ENCODE measurements at regions not wholly inside any gene's neighbourhood (a gene's known extent, or its start where the extent isn't known, plus 50 kb on each side); places are given as distances from the start of the nearest gene placed in this dataset.

DNA sequence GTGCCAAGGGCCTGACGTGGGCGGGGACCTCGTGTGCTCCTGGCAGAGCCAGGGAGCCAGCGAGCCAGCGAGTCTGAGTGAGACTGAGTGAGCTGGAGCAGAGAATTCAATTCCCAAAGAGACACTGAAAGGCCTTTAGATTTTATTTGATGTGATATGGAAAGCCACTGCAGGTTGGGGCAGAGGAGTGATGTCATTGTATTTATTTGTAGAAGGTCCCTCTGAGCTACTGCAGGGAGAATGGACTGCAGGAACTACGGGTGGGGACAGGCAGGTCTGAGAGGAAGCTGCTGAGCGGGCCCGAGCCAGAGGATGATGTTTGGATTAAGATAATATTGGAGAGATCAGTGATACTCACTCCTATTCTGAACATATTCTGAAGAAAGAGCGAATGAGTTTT is 445.8 kb upstream of the ANKRD30A start:
- Histone ChIP-seq H3K27me3 (replicated peaks in 1 of 4; ENCODE audit: control insufficient read depth in 3 of 4, extremely low read depth in 1 of 4, insufficient read depth in 3 of 4, low read length in 3 of 4) (no peaks in the 10 kb centered on the region), H3K23me2 (ENCODE audit: low read depth, low read length) (no peaks in the 10 kb centered on the region), H3K79me1 (ENCODE audit: low read depth, low read length) (no peaks in the 10 kb centered on the region), H3K9me3 (ENCODE audit: insufficient read depth in 2 of 2, low read depth in 1 of 2, low read length in 1 of 2) (no peaks in the 10 kb centered on the region), H3K56ac (replicated peaks; ENCODE audit: insufficient read length, low read depth, low read length) (no peak overlapping the region), H2BK12ac (ENCODE audit: low read depth, low read length) (no peak overlapping the region), H4K20me1 (replicated peaks in 1 of 2; ENCODE audit: control insufficient read depth in 1 of 2, insufficient read depth in 2 of 2, low read length in 2 of 2) (no peaks in the 10 kb centered on the region), H3K27ac (ENCODE audit: low read depth, low read length) (no peak overlapping the region), H2BK15ac (ENCODE audit: low read length) (no peak overlapping the region), H2BK120ac (replicated peaks; ENCODE audit: low read depth, low read length) (no peak overlapping the region), H3K4me1 (replicated peaks in 1 of 4; ENCODE audit: control insufficient read depth in 3 of 4, insufficient read depth in 4 of 4, low read length in 3 of 4) (no peaks in the 10 kb centered on the region), H3K79me2 (ENCODE audit: control insufficient read depth in 1 of 2, insufficient read depth in 2 of 2, low read length in 2 of 2) (no peaks in the 10 kb centered on the region), H3K23ac (ENCODE audit: insufficient read length) (no peak overlapping the region), H3K4me2 (ENCODE audit: insufficient read depth in 1 of 2, low read depth in 2 of 2, low read length in 2 of 2) (no peak overlapping the region), H2AFZ (ENCODE audit: low read length) (no peak overlapping the region; the same call in 1 of the 2 replicates), H2BK5ac (ENCODE audit: low read depth, low read length) (no peak overlapping the region), H4K8ac (ENCODE audit: extremely low read depth, insufficient read depth, low read length) (no peak overlapping the region), H4K91ac (replicated peaks; ENCODE audit: insufficient read length, low read length) (no peak overlapping the region), H3K18ac (ENCODE audit: extremely low read depth, low read length) (no peak overlapping the region), H3K4ac (replicated peaks; ENCODE audit: insufficient read length, low read depth, low read length) (no peak overlapping the region), H2BK20ac (ENCODE audit: low read length) (no peak overlapping the region), H3K36me3 (ENCODE audit: control insufficient read depth in 2 of 4, insufficient read depth in 4 of 4, low read length in 3 of 4) (no peaks in the 10 kb centered on the region), H3K9ac (replicated peaks in 1 of 4; ENCODE audit: extremely low read depth in 1 of 4, low read depth in 3 of 4, low read length in 3 of 4) (no peak overlapping the region), H4K5ac (ENCODE audit: insufficient read length, low read depth, low read length) (no peak overlapping the region), H2AK5ac (ENCODE audit: low read depth, low read length) (no peak overlapping the region), H3K4me3 (ENCODE audit: extremely low read depth in 1 of 4, insufficient read depth in 2 of 4, low read depth in 3 of 4, low read length in 4 of 4) (no peak overlapping the region), H3K14ac (ENCODE audit: insufficient read length) (no peak overlapping the region)
- ChIA-PET CTCF (ENCODE audit: partially characterized antibody) (interaction anchor here (0.6 kb wide), 1 partner anchor 13 kb away, joined by 3 read pairs; no protein-coding TSS in a partner anchor), POLR2A (ENCODE audit: partially characterized antibody) (no interaction called here)
- FAIRE-seq: no peak
- DNase-seq (ENCODE audit: low read depth in 1 of 2, low spot score in 2 of 2): no peak
- 93% methylated on average over 9 of the region's 9 CpGs; no CpG with 5 or more reads in 1 of the 2 experiments for WGBS, 2 experiments (ENCODE audit: extremely low coverage in 1 of 2, insufficient coverage in 1 of 2, insufficient read length in 1 of 2, insufficient replicate concordance in 2 of 2, low coverage in 1 of 2, low lambda C conversion rate in 2 of 2, missing lambda C conversion rate in 1 of 2)
- TF ChIP-seq, protein P1, sequence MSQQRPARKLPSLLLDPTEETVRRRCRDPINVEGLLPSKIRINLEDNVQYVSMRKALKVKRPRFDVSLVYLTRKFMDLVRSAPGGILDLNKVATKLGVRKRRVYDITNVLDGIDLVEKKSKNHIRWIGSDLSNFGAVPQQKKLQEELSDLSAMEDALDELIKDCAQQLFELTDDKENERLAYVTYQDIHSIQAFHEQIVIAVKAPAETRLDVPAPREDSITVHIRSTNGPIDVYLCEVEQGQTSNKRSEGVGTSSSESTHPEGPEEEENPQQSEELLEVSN (IDR thresholded peaks at IDR 0.05): no peak
- no peak for TF ChIP-seq ASH2L (IDR thresholded peaks at IDR 0.05; ENCODE audit: low read length)
- no peak for TF ChIP-seq RAD21 (IDR thresholded peaks at IDR 0.05 in 1 of 2, conservative IDR thresholded peaks at IDR 0.05 in 1 of 2; ENCODE audit: low read depth in 2 of 2, low read length in 2 of 2)
- no peak for TF ChIP-seq EZH2 (IDR thresholded peaks at IDR 0.05; ENCODE audit: low read depth, low read length, severe bottlenecking)
- no peak for TF ChIP-seq SIN3A (conservative IDR thresholded peaks at IDR 0.05 in 1 of 2, IDR thresholded peaks at IDR 0.05 in 1 of 2; ENCODE audit: low read depth in 1 of 2, low read length in 2 of 2)
- TF ChIP-seq, protein P2, sequence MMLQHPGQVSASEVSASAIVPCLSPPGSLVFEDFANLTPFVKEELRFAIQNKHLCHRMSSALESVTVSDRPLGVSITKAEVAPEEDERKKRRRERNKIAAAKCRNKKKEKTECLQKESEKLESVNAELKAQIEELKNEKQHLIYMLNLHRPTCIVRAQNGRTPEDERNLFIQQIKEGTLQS (IDR thresholded peaks at IDR 0.05; ENCODE audit: insufficient read depth, low read depth, low read length): no peak
- TF ChIP-seq SUZ12 (IDR thresholded peaks at IDR 0.05; ENCODE audit: low read length): no peak
- TF ChIP-seq TBP (IDR thresholded peaks at IDR 0.05; ENCODE audit: low read depth, low read length): no peak
- TF ChIP-seq RNF2 (IDR thresholded peaks at IDR 0.05; ENCODE audit: borderline replicate concordance, low read depth, low read length, missing control alignments, poor library complexity, severe bottlenecking): no peak
- TF ChIP-seq RBBP5 (IDR thresholded peaks at IDR 0.05; ENCODE audit: borderline replicate concordance, low read depth, low read length): no peak
- TF ChIP-seq TAF1 (IDR thresholded peaks at IDR 0.05; ENCODE audit: low read depth, low read length): no peak
